GM12892 (cell line): ENCODE measurements at regions not wholly inside any gene's neighbourhood (a gene's known extent, or its start where the extent isn't known, plus 50 kb on each side); places are given as distances from the start of the nearest gene placed in this dataset.

Experiments
- POLR2A ChIP-seq: IDR thresholded peaks from 2 replicates; pipeline ENCODE4 v1.6.1; 2011; ENCODE audit warnings: low read depth, low read length, control low read depth
- POLR2AphosphoS5 ChIP-seq: IDR thresholded peaks from 2 replicates; pipeline ENCODE4 v1.6.1; 2011; ENCODE audit warnings: low read depth, low read length, control low read depth
- TAF1 ChIP-seq: IDR thresholded peaks from 2 replicates; pipeline ENCODE4 v1.6.1; 2011; ENCODE audit warnings: low read depth, mild to moderate bottlenecking, control low read depth, low read length, borderline replicate concordance

DNA sequence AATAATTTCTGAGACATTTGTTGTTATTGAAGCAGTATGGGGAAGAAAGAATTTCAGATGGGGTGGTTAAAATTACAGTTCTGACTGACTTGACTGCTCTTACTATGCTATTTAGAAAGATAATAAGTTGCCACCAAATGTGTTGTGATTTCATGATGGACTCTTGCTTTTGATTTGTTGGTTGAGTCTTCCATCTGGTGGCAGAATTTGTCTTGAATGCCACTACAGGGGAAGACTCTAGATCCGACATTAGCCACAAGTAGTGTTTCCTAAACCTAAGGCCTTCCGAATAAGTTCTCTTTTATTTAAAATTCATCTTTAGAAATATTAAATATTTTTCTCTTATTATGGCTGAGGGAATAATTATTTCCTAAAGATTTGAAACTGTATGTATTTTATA lies 190.9 kb upstream of the ADGRL4 start:
- no peak for TF ChIP-seq POLR2A
- TF ChIP-seq TAF1 = no peak
- TF ChIP-seq POLR2AphosphoS5 = no peak
